ENCODE measurements at regions not wholly inside any gene's neighbourhood (a gene's known extent, or its start where the extent isn't known, plus 50 kb on each side); places are given as distances from the start of the nearest gene placed in this dataset.

DNA sequence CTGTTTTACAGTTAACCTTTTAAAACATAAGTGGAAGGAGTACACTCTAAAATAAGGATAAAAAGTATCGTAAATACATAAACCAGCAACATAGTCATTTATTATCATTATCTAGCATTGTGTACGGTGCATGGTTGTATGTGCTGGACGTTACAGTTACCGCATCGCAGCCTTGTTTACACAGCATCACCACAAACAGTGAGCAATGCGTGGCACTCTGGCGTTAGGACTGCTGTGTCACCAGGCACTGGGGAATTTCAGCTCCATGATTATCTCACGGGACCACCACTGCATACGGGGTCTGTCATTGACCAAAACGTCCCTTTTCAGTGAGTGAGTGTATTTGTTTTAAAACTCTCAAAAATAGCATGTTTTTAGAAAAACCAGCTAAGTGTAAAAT, 103.0 kb upstream of the SNTG2 start:
- Histone ChIP-seq H4K91ac (ENCODE audit: low read length) (no peak overlapping the region), H3K79me1 (replicated peaks; ENCODE audit: low read length, poor library complexity, severe bottlenecking) (no peaks in the 10 kb centered on the region), H2BK15ac (ENCODE audit: low read depth, poor library complexity, severe bottlenecking) (no peak overlapping the region), H2BK120ac (ENCODE audit: low read depth, low read length) (no peak overlapping the region), H3K14ac (ENCODE audit: low read length in 2 of 2) (no peak overlapping the region), H3K27ac (ENCODE audit: low read length, poor library complexity, severe bottlenecking) (no peak overlapping the region), H2BK12ac (ENCODE audit: low read length in 2 of 2) (no peak overlapping the region), H3K9ac (ENCODE audit: low read length) (no peak overlapping the region), H3K23ac (ENCODE audit: low read length in 2 of 2) (no peak overlapping the region), H3K4ac (ENCODE audit: low read depth in 1 of 2, low read length in 2 of 2) (no peak overlapping the region), H3K4me3 (ENCODE audit: insufficient read depth in 1 of 2, low read depth in 1 of 2, low read length in 2 of 2) (no peak overlapping the region), H4K8ac (ENCODE audit: low read length) (no peak overlapping the region), H2BK5ac (ENCODE audit: low read depth, low read length, poor library complexity, severe bottlenecking) (no peak overlapping the region), H3K4me2 (ENCODE audit: low read length, poor library complexity, severe bottlenecking) (no peak overlapping the region), H2AFZ (ENCODE audit: low read depth, low read length) (no peak overlapping the region), H3K36me3 (ENCODE audit: control insufficient read depth in 1 of 2, insufficient read depth in 2 of 2, low read depth in 1 of 2, low read length in 2 of 2) (no peaks in the 10 kb centered on the region), H3K4me1 (ENCODE audit: control insufficient read depth, insufficient read depth, low read depth, low read length) (no peaks in the 10 kb centered on the region), H2AK5ac (ENCODE audit: low read length, severe bottlenecking) (no peak overlapping the region), H3K27me3 (ENCODE audit: control insufficient read depth in 1 of 2, insufficient read depth in 1 of 2, low read length in 2 of 2) (peaks cover 0 to 41% of the 10 kb centered on the region in 2 experiments), H3K18ac (ENCODE audit: low read depth in 1 of 2, low read length in 2 of 2) (no peak overlapping the region), H3K9me3 (ENCODE audit: control insufficient read depth, low read length) (no peaks in the 10 kb centered on the region)
- no peak for DNase-seq
- 90% methylated on average over 7 of the region's 10 CpGs for WGBS

DNA sequence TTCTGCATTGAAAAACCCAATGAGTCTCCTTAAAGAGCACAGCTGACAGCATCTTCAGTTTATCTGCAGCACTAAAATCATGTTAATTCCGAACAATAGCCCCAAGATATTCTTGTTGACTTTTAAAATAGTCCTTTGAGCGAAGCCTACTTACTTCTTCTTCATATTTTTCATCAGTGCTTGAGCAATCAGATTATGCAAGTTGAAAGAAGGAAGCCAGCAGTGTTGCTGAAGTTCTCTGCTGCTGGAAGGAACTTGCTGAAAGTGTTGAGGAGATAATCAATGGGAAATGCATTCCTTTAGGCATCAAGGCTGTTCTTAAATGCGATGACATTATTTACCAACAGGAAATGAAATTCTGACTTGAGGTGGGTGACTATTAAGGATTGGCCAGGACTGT, 105.9 kb upstream of the SNTG2 start:
- H3K9ac ChIP-seq (ENCODE audit: low read length), result no peak overlapping the region
- no peak overlapping the region for H3K18ac ChIP-seq (ENCODE audit: low read depth in 1 of 2, low read length in 2 of 2)
- H3K4me3 ChIP-seq (ENCODE audit: insufficient read depth in 1 of 2, low read depth in 1 of 2, low read length in 2 of 2), result no peak overlapping the region
- no peak overlapping the region for H2AFZ ChIP-seq (ENCODE audit: low read depth, low read length)
- no peaks in the 10 kb centered on the region for H3K79me1 ChIP-seq (replicated peaks; ENCODE audit: low read length, poor library complexity, severe bottlenecking)
- H2BK15ac ChIP-seq (ENCODE audit: low read depth, poor library complexity, severe bottlenecking), result no peak overlapping the region
- no peak overlapping the region for H3K14ac ChIP-seq (ENCODE audit: low read length in 2 of 2)
- no peaks in the 10 kb centered on the region for H3K4me1 ChIP-seq (ENCODE audit: control insufficient read depth, insufficient read depth, low read depth, low read length)
- H2BK12ac ChIP-seq (ENCODE audit: low read length in 2 of 2), result no peak overlapping the region
- no peaks in the 10 kb centered on the region for H3K9me3 ChIP-seq (ENCODE audit: control insufficient read depth, low read length)
- no peak overlapping the region for H4K91ac ChIP-seq (ENCODE audit: low read length)
- H3K4ac ChIP-seq (ENCODE audit: low read depth in 1 of 2, low read length in 2 of 2), result no peak overlapping the region
- H3K4me2 ChIP-seq (ENCODE audit: low read length, poor library complexity, severe bottlenecking), result no peak overlapping the region
- H3K27ac ChIP-seq (ENCODE audit: low read length, poor library complexity, severe bottlenecking), result no peak overlapping the region
- H2BK120ac ChIP-seq (ENCODE audit: low read depth, low read length), result no peak overlapping the region
- no peak overlapping the region for H3K23ac ChIP-seq (ENCODE audit: low read length in 2 of 2)
- H2BK5ac ChIP-seq (ENCODE audit: low read depth, low read length, poor library complexity, severe bottlenecking), result no peak overlapping the region
- no peak overlapping the region for H2AK5ac ChIP-seq (ENCODE audit: low read length, severe bottlenecking)
- H3K27me3 ChIP-seq (ENCODE audit: control insufficient read depth in 1 of 2, insufficient read depth in 1 of 2, low read length in 2 of 2), result peaks cover 0 to 45% of the 10 kb centered on the region in 2 experiments
- no peak overlapping the region for H4K8ac ChIP-seq (ENCODE audit: low read length)
- 65% methylated on average over 2 of the region's 3 CpGs for WGBS
- DNase-seq, result no peak
- H3K36me3 ChIP-seq (ENCODE audit: control insufficient read depth in 1 of 2, insufficient read depth in 2 of 2, low read depth in 1 of 2, low read length in 2 of 2), result no peaks in the 10 kb centered on the region

DNA sequence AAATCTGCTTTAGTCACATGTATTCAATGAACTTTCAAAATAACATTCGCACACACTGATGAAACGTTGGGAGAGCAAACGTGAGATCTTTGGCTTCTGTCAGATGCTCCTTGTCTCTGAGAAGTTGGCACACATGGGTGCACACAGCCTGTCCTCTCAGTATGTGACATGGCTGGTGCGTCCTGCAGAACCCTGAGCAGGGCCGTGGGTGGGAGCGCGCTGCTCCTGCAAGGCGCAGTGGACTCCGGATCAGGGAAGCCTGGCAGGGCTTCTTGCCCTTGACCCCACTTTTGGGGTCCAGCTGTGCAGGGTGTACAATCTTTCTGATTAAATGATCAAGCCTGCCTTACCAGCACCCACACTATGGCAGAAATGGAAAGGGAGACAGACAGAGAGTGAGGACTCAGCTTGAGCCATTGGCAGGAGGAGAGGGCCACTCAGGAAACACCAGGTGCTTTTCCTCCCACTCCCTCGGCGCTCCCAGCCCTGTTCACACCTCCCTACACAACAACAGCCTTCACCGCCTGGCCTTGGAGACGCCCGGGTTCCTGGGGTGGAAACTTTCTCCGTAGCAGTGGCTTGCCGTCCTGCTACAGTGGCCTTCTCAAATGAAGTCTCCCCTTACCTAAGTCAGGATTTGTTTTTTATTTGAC, 108.4 kb upstream of the SNTG2 start:
- Histone ChIP-seq H3K4ac (ENCODE audit: low read depth in 1 of 2, low read length in 2 of 2) (no peak overlapping the region), H3K23ac (ENCODE audit: low read length in 2 of 2) (no peak overlapping the region), H3K79me1 (replicated peaks; ENCODE audit: low read length, poor library complexity, severe bottlenecking) (no peaks in the 10 kb centered on the region), H2BK120ac (ENCODE audit: low read depth, low read length) (no peak overlapping the region), H2AFZ (ENCODE audit: low read depth, low read length) (no peak overlapping the region), H3K9me3 (ENCODE audit: control insufficient read depth, low read length) (no peaks in the 10 kb centered on the region), H4K91ac (ENCODE audit: low read length) (no peak overlapping the region), H2BK12ac (ENCODE audit: low read length in 2 of 2) (no peak overlapping the region), H4K8ac (ENCODE audit: low read length) (no peak overlapping the region), H3K36me3 (ENCODE audit: control insufficient read depth in 1 of 2, insufficient read depth in 2 of 2, low read depth in 1 of 2, low read length in 2 of 2) (no peaks in the 10 kb centered on the region), H3K14ac (ENCODE audit: low read length in 2 of 2) (no peak overlapping the region), H3K4me3 (ENCODE audit: insufficient read depth in 1 of 2, low read depth in 1 of 2, low read length in 2 of 2) (no peak overlapping the region), H3K4me2 (ENCODE audit: low read length, poor library complexity, severe bottlenecking) (no peak overlapping the region), H2AK5ac (ENCODE audit: low read length, severe bottlenecking) (no peak overlapping the region), H3K27ac (ENCODE audit: low read length, poor library complexity, severe bottlenecking) (no peak overlapping the region), H3K9ac (ENCODE audit: low read length) (no peak overlapping the region), H3K27me3 (ENCODE audit: control insufficient read depth in 1 of 2, insufficient read depth in 1 of 2, low read length in 2 of 2) (peaks cover 0 to 47% of the 10 kb centered on the region in 2 experiments), H3K4me1 (ENCODE audit: control insufficient read depth, insufficient read depth, low read depth, low read length) (no peaks in the 10 kb centered on the region), H2BK15ac (ENCODE audit: low read depth, poor library complexity, severe bottlenecking) (no peak overlapping the region), H3K18ac (ENCODE audit: low read depth in 1 of 2, low read length in 2 of 2) (no peak overlapping the region), H2BK5ac (ENCODE audit: low read depth, low read length, poor library complexity, severe bottlenecking) (no peak overlapping the region)
- no peak for DNase-seq
- 69% methylated on average over 16 of the region's 16 CpGs for WGBS

DNA sequence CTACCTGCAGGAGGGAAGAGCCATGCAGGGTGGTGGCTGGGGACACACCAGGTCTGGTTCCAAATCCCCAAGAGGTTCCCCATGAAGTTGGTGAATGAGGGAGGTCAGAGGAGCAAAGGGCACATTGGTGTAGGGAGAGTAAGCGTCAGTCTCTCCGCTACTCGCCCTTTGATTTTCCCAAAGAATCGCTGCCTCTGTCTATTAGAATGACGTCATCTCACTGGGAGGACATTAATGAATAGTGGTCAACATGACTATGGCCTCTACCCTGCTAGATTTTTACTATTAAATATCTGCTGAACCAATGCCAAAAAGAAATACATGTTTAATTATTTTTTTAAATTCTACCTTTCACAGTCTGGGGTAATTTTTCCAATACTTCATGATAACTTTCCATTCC, 109.6 kb upstream of the SNTG2 start:
- Histone ChIP-seq H3K4ac (ENCODE audit: low read depth in 1 of 2, low read length in 2 of 2) (no peak overlapping the region), H2BK15ac (ENCODE audit: low read depth, poor library complexity, severe bottlenecking) (no peak overlapping the region), H2BK5ac (ENCODE audit: low read depth, low read length, poor library complexity, severe bottlenecking) (no peak overlapping the region), H3K18ac (ENCODE audit: low read depth in 1 of 2, low read length in 2 of 2) (no peak overlapping the region), H3K27ac (ENCODE audit: low read length, poor library complexity, severe bottlenecking) (no peak overlapping the region), H3K79me1 (replicated peaks; ENCODE audit: low read length, poor library complexity, severe bottlenecking) (no peaks in the 10 kb centered on the region), H2AK5ac (ENCODE audit: low read length, severe bottlenecking) (no peak overlapping the region), H3K14ac (ENCODE audit: low read length in 2 of 2) (no peak overlapping the region), H4K91ac (ENCODE audit: low read length) (no peak overlapping the region), H3K9ac (ENCODE audit: low read length) (no peak overlapping the region), H3K23ac (ENCODE audit: low read length in 2 of 2) (no peak overlapping the region), H2AFZ (ENCODE audit: low read depth, low read length) (no peak overlapping the region), H3K9me3 (ENCODE audit: control insufficient read depth, low read length) (no peaks in the 10 kb centered on the region), H4K8ac (ENCODE audit: low read length) (no peak overlapping the region), H3K36me3 (ENCODE audit: control insufficient read depth in 1 of 2, insufficient read depth in 2 of 2, low read depth in 1 of 2, low read length in 2 of 2) (no peaks in the 10 kb centered on the region), H2BK120ac (ENCODE audit: low read depth, low read length) (no peak overlapping the region), H3K4me3 (ENCODE audit: insufficient read depth in 1 of 2, low read depth in 1 of 2, low read length in 2 of 2) (no peak overlapping the region), H3K4me1 (ENCODE audit: control insufficient read depth, insufficient read depth, low read depth, low read length) (no peaks in the 10 kb centered on the region), H3K4me2 (ENCODE audit: low read length, poor library complexity, severe bottlenecking) (no peak overlapping the region), H3K27me3 (ENCODE audit: control insufficient read depth in 1 of 2, insufficient read depth in 1 of 2, low read length in 2 of 2) (peaks cover 0 to 45% of the 10 kb centered on the region in 2 experiments), H2BK12ac (ENCODE audit: low read length in 2 of 2) (no peak overlapping the region)
- DNase-seq, result no peak
- WGBS, result 100% methylated on average over 1 of the region's 5 CpGs

Data from mesenchymal stem cell (in vitro differentiated cells and primary cell).